K562 (cell line): ENCODE measurements at regions not wholly inside any gene's neighbourhood (a gene's known extent, or its start where the extent isn't known, plus 50 kb on each side); places are given as distances from the start of the nearest gene placed in this dataset.

ENCODE experiments used
- AFF4 ChIP-seq: sonication (generic); formaldehyde crosslinking; IDR thresholded peaks from 2 replicates; pipeline ENCODE4 v1.8.0; 2023; ENCODE audit warnings: mild to moderate bottlenecking, missing genetic modification reagents
- ARID1B ChIP-seq: fragments of 450-650 bp; IDR thresholded peaks from 2 replicates; pipeline ENCODE4 v1.6.1; 2016; ENCODE audit warnings: antibody characterized with exemption, mild to moderate bottlenecking, inconsistent platforms
- FOSL1 ChIP-seq: fragments of 200-800 bp; sonication (Bioruptor generic); conservative IDR thresholded peaks from 2 replicates; pipeline ENCODE4 v1.6.1; 2016; ENCODE audit warnings: missing genetic modification characterization, missing compliant biosample characterization
- HMBOX1 ChIP-seq: sonication (generic); IDR thresholded peaks from 2 replicates; pipeline ENCODE4 v1.6.1; 2016
- HMGN3 ChIP-seq: IDR thresholded peaks from 2 replicates; pipeline ENCODE4 v1.6.1; 2011; ENCODE audit warnings: borderline replicate concordance, low read depth, mild to moderate bottlenecking, mixed read lengths, low read length; ENCODE audit not compliant: insufficient read length; ENCODE audit errors: extremely low read depth
- KDM1A ChIP-seq, 2 experiments: fragments of 450-650 bp; IDR thresholded peaks; 2 replicates each; pipeline ENCODE4 v1.6.1; 2016; ENCODE audit warnings: mild to moderate bottlenecking in 2 of 2
- RBM25 ChIP-seq: fragments of 200-400 bp; formaldehyde crosslinking; IDR thresholded peaks from 2 replicates; pipeline ENCODE4 v1.6.1; 2018; ENCODE audit warnings: low read length, low read depth, moderate library complexity; ENCODE audit not compliant: severe bottlenecking
- RFX7 ChIP-seq: fragments of 250-450 bp; sonication (Bioruptor Pico); IDR thresholded peaks from 2 replicates; pipeline ENCODE4 v1.5.1; 2021; ENCODE audit warnings: mild to moderate bottlenecking

- no peak for TF ChIP-seq AFF4
- no peak for TF ChIP-seq RFX7 (CRISPR knock-in tag)
- TF ChIP-seq HMBOX1: peak; percentile 55; the same call in 1 of the 2 replicates
- peak; percentile 71; the same call in 1 of the 2 replicates for TF ChIP-seq FOSL1
- TF ChIP-seq RBM25: peak; percentile 28
- TF ChIP-seq KDM1A (IDR thresholded peaks at IDR 0.05): 0 out of 4 replicates have a peak, but pooled peaks of 1 of the 2 experiments have one; percentile 27
- no peak for TF ChIP-seq HMGN3
- 0 out of 2 replicates have a peak, but pooled peaks have one; percentile 16 for TF ChIP-seq ARID1B
Observed at GRCh38 chr13:99063952-99064351, 86.1 kb upstream of the DOCK9 start (continued).
